DMS53 (cell line): ENCODE measurements at regions not wholly inside any gene's neighbourhood (a gene's known extent, or its start where the extent isn't known, plus 50 kb on each side); places are given as distances from the start of the nearest gene placed in this dataset.
A peak's percentile ranks its signal among the peaks of the same experiment; 100 is the strongest.
"Not testable (repeated sequence)": the region's sequence is repeated elsewhere in the genome, so short reads cannot be mapped to it uniquely, and the experiment has no call there.

Source experiments
- DNase-seq: peaks from one replicate; lab custom pipeline; 2025; lab: John Stamatoyannopoulos, UW

- DNase-seq: no peak
These were observed 383.4 kb downstream of the MLLT3 start for GRCh38 chr9:20238921-20239320.

- peak; percentile 4 for DNase-seq
These were observed 384.6 kb downstream of the MLLT3 start for GRCh38 chr9:20237686-20238085.

GRCh38 chr9:20236676-20237075 lies 385.6 kb downstream of the MLLT3 start:
- DNase-seq: peak; percentile 79

GRCh38 chr9:20235206-20235605 lies 387.1 kb downstream of the MLLT3 start:
- not testable (repeated sequence) for DNase-seq

- no peak for DNase-seq
These were observed 394.2 kb downstream of the MLLT3 start for GRCh38 chr9:20228096-20228495.

- no peak for DNase-seq
These were observed 395.0 kb downstream of the MLLT3 start for GRCh38 chr9:20227166-20227874.

GRCh38 chr9:20226345-20226744 lies 396.0 kb downstream of the MLLT3 start:
- no peak for DNase-seq

GRCh38 chr9:20225826-20226225 lies 396.5 kb downstream of the MLLT3 start:
- DNase-seq: no peak

- DNase-seq: no peak
These were observed 397.5 kb downstream of the MLLT3 start for GRCh38 chr9:20224756-20225155.

GRCh38 chr9:20220286-20220685 lies 402.0 kb downstream of the MLLT3 start:
- no peak for DNase-seq

GRCh38 chr9:20219437-20219836 lies 402.9 kb downstream of the MLLT3 start:
- DNase-seq: no peak

GRCh38 chr9:20217596-20217995 lies 404.7 kb downstream of the MLLT3 start:
- no peak for DNase-seq

- no peak for DNase-seq
These were observed 405.9 kb downstream of the MLLT3 start for GRCh38 chr9:20216438-20216837.

GRCh38 chr9:20215552-20215951 lies 406.7 kb downstream of the MLLT3 start:
- no peak for DNase-seq

- no peak for DNase-seq
These were observed 409.5 kb downstream of the MLLT3 start for GRCh38 chr9:20212806-20213205.

GRCh38 chr9:20209391-20210340 lies 412.6 kb downstream of the MLLT3 start:
- no peak for DNase-seq

GRCh38 chr9:20208961-20209371 lies 413.3 kb downstream of the MLLT3 start:
- DNase-seq: no peak

GRCh38 chr9:20208226-20208625 lies 414.1 kb downstream of the MLLT3 start:
- no peak for DNase-seq

- no peak for DNase-seq
These were observed 415.1 kb downstream of the MLLT3 start for GRCh38 chr9:20207176-20207575.

GRCh38 chr9:20205821-20206220 lies 416.5 kb downstream of the MLLT3 start:
- DNase-seq: no peak

GRCh38 chr9:20200991-20201431 lies 412.2 kb upstream of the SLC24A2 start:
- no peak for DNase-seq

GRCh38 chr9:20200581-20200980 lies 411.7 kb upstream of the SLC24A2 start:
- no peak for DNase-seq

- DNase-seq: no peak
These were observed 410.3 kb upstream of the SLC24A2 start for GRCh38 chr9:20199111-20199510.
